ENCODE measurements at regions not wholly inside any gene's neighbourhood (a gene's known extent, or its start where the extent isn't known, plus 50 kb on each side); places are given as distances from the start of the nearest gene placed in this dataset.

GRCh38 chr5:71806711-71807110 lies 87.6 kb downstream of the CARTPT start:
- TF ChIP-seq, protein P1, sequence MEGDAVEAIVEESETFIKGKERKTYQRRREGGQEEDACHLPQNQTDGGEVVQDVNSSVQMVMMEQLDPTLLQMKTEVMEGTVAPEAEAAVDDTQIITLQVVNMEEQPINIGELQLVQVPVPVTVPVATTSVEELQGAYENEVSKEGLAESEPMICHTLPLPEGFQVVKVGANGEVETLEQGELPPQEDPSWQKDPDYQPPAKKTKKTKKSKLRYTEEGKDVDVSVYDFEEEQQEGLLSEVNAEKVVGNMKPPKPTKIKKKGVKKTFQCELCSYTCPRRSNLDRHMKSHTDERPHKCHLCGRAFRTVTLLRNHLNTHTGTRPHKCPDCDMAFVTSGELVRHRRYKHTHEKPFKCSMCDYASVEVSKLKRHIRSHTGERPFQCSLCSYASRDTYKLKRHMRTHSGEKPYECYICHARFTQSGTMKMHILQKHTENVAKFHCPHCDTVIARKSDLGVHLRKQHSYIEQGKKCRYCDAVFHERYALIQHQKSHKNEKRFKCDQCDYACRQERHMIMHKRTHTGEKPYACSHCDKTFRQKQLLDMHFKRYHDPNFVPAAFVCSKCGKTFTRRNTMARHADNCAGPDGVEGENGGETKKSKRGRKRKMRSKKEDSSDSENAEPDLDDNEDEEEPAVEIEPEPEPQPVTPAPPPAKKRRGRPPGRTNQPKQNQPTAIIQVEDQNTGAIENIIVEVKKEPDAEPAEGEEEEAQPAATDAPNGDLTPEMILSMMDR (IDR thresholded peaks at IDR 0.05) = no peak

DNA sequence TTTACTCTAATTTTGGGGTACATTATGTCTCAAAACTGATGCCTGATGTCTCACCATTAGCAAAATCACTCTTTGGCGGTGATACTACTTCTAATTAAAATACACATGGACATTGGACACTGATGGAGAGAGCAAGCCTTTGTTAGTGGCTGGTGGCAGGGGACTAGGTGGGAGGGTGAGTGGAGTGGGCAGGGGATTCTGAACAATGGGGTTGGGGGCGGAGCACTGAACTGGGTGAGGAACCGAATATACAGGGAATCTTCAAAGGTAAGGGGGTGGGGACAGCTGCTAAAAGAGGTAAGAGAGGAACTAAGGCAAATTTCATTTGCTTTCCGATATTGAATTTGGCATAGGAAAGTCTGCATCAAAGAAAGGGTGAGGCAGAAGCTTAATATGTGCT lies 88.8 kb downstream of the CARTPT start:
- Histone ChIP-seq H3K9me3 (no peaks in the 10 kb centered on the region), H3K4me3 (no peak overlapping the region), H3K36me3 (ENCODE audit: insufficient read depth in 1 of 2, low read depth in 1 of 2) (no peaks in the 10 kb centered on the region), H3K27me3 (ENCODE audit: insufficient read depth in 3 of 3, low read length in 2 of 3) (no peaks in the 10 kb centered on the region), H3K4me1 (no peaks in the 10 kb centered on the region), H3K27ac (no peak overlapping the region)
- intact Hi-C loops (cut with DNase I) = no loop called here
- no peak for DNase-seq
- no peak for ATAC-seq
- WGBS, 3 donors = 36 to 65% (median 44%) methylated on average over 4 of the region's 4 CpGs
- TF ChIP-seq, protein P1 (IDR thresholded peaks at IDR 0.05) = no peak

More at GRCh38 chr5:71806711-71807110, 87.6 kb downstream of the CARTPT start:
- H3K9me3 ChIP-seq = no peaks in the 10 kb centered on the region
- H3K36me3 ChIP-seq (ENCODE audit: insufficient read depth in 1 of 2, low read depth in 1 of 2) = no peaks in the 10 kb centered on the region
- DNase-seq (no peak), ATAC-seq (no peak)
- no peaks in the 10 kb centered on the region for H3K4me1 ChIP-seq
- H3K27ac ChIP-seq = no peak overlapping the region
- 53 to 81% (median 62%) methylated on average over 1 of the region's 1 CpG for WGBS, 3 donors
- intact Hi-C loops (cut with DNase I) = no loop called here
- no peaks in the 10 kb centered on the region for H3K27me3 ChIP-seq (ENCODE audit: insufficient read depth in 3 of 3, low read length in 2 of 3)
- no peak overlapping the region for H3K4me3 ChIP-seq

DNA sequence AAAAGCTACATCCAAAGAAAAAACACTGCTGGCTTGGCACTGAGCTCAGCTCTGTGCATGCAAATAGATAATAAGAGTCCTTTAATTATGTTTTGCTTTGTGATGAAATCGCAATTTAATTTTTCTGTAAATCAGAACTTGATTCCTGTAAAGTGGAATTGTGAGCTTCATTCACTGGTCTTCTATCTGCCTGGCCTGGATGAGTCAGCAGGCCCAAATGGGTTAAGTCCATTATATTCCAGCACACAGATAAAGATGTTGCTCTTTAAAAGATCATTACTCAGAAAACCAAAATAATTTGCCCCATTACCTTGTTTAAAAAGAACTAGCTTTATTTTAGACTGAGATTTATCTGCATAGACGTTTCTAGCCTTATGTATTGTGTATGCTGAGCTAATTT lies 90.4 kb downstream of the CARTPT start:
- no peaks in the 10 kb centered on the region for H3K27me3 ChIP-seq (ENCODE audit: insufficient read depth in 3 of 3, low read length in 2 of 3)
- H3K4me3 ChIP-seq = no peak overlapping the region
- TF ChIP-seq, protein P1 (IDR thresholded peaks at IDR 0.05) = no peak
- H3K9me3 ChIP-seq = no peaks in the 10 kb centered on the region
- no peaks in the 10 kb centered on the region for H3K36me3 ChIP-seq (ENCODE audit: insufficient read depth in 1 of 2, low read depth in 1 of 2)
- WGBS, 3 donors = 86 to 94% (median 91%) methylated on average over 2 of the region's 2 CpGs
- H3K4me1 ChIP-seq = no peaks in the 10 kb centered on the region
- ATAC-seq (no peak), DNase-seq (no peak)
- H3K27ac ChIP-seq = no peak overlapping the region
- intact Hi-C loops (cut with DNase I) = no loop called here

- Histone ChIP-seq H3K36me3 (ENCODE audit: insufficient read depth in 1 of 2, low read depth in 1 of 2) (no peaks in the 10 kb centered on the region), H3K27me3 (ENCODE audit: insufficient read depth in 3 of 3, low read length in 2 of 3) (no peaks in the 10 kb centered on the region), H3K9me3 (no peaks in the 10 kb centered on the region), H3K4me3 (no peak overlapping the region), H3K4me1 (no peaks in the 10 kb centered on the region), H3K27ac (no peak overlapping the region)
- intact Hi-C loops (cut with DNase I) = no loop called here
- WGBS, 3 donors = 62 to 65% (median 64%) methylated on average over 9 of the region's 9 CpGs
- DNase-seq (no peak), ATAC-seq (no peak)
- TF ChIP-seq, protein P1 (IDR thresholded peaks at IDR 0.05) = no peak
Observed at GRCh38 chr5:71810023-71810422, 90.9 kb downstream of the CARTPT start.

GRCh38 chr5:71810471-71811195 lies 91.6 kb downstream of the CARTPT start:
- no peak for ATAC-seq
- intact Hi-C loops (cut with DNase I) = no loop called here
- Histone ChIP-seq H3K4me1 (no peaks in the 10 kb centered on the region), H3K27me3 (ENCODE audit: insufficient read depth in 3 of 3, low read length in 2 of 3) (no peaks in the 10 kb centered on the region), H3K36me3 (ENCODE audit: insufficient read depth in 1 of 2, low read depth in 1 of 2) (no peaks in the 10 kb centered on the region), H3K27ac (no peak overlapping the region), H3K4me3 (no peak overlapping the region), H3K9me3 (no peaks in the 10 kb centered on the region)
- DNase-seq = no peak
- WGBS, 3 donors = 67 to 72% (median 68%) methylated on average over 9 of the region's 9 CpGs
- TF ChIP-seq, protein P1 (IDR thresholded peaks at IDR 0.05) = no peak
